ENCODE measurements at regions not wholly inside any gene's neighbourhood (a gene's known extent, or its start where the extent isn't known, plus 50 kb on each side); places are given as distances from the start of the nearest gene placed in this dataset.

- in situ Hi-C loops (cut with MboI; ENCODE audit: low sequenced_read_pairs) (no loop called here), dilution Hi-C loops (cut with HindIII; ENCODE audit: low sequenced_read_pairs, unreplicated experiment) (no loop called here), intact Hi-C loops (cut with micrococcal nuclease) (no loop called here)
- Histone ChIP-seq H3K79me1 (ENCODE audit: low read depth in 1 of 2, low read length in 2 of 2) (no peaks in the 10 kb centered on the region), H3K9ac (ENCODE audit: low read depth, low read length) (no peak overlapping the region), H3K23ac (ENCODE audit: low read depth, low read length) (no peak overlapping the region), H3K27ac (ENCODE audit: insufficient read depth, low read length) (no peak overlapping the region), H2AK5ac (ENCODE audit: low read depth, low read length) (no peak overlapping the region), H2BK15ac (ENCODE audit: low read depth, low read length) (no peak overlapping the region), H2AFZ (replicated peaks; ENCODE audit: low read length, poor library complexity) (no peak overlapping the region), H3K27me3 (ENCODE audit: control insufficient read depth, insufficient read depth, low read length) (no peaks in the 10 kb centered on the region), H3K4me2 (ENCODE audit: low read depth, low read length) (no peak overlapping the region), H3K9me1 (ENCODE audit: insufficient read depth, low read length) (no peaks in the 10 kb centered on the region), H3K18ac (ENCODE audit: low read depth, low read length) (no peak overlapping the region), H4K8ac (ENCODE audit: low read depth in 2 of 2, low read length in 2 of 2) (no peak overlapping the region; a peak in 1 of 4 replicates), H2AK9ac (replicated peaks; ENCODE audit: low read depth, low read length, poor library complexity) (no peak overlapping the region), H3K14ac (replicated peaks; ENCODE audit: low read depth, low read length) (no peak overlapping the region), H3K36me3 (ENCODE audit: control insufficient read depth, insufficient read depth, low read length) (no peaks in the 10 kb centered on the region), H3K4ac (ENCODE audit: low read depth, low read length) (no peak overlapping the region), H4K20me1 (ENCODE audit: insufficient read depth, low read length) (no peaks in the 10 kb centered on the region), H3K4me3 (ENCODE audit: insufficient read depth, low read depth, low read length) (no peak overlapping the region), H3K9me3 (ENCODE audit: control insufficient read depth, insufficient read depth, low read length) (no peaks in the 10 kb centered on the region), H2BK5ac (ENCODE audit: low read depth, low read length, poor library complexity, severe bottlenecking) (no peak overlapping the region), H4K5ac (ENCODE audit: low read depth, low read length) (no peak overlapping the region), H2BK20ac (ENCODE audit: low read depth, low read length) (peak overlapping the region; percentile 58; the same call in 1 of the 2 replicates), H3K56ac (ENCODE audit: extremely low read depth, insufficient read depth, low read length) (no peak overlapping the region), H2BK120ac (ENCODE audit: low read depth, low read length) (no peak overlapping the region), H3K4me1 (ENCODE audit: control insufficient read depth, insufficient read depth, low read length) (peaks cover 1% of the 10 kb centered on the region; the same call in 1 of the 2 replicates), H4K91ac (ENCODE audit: insufficient read depth, low read depth, low read length) (no peak overlapping the region)
- BruUV-seq (replicated peaks): no TSS peak
- ATAC-seq (ENCODE audit: low read depth): no peak
- WGBS, 2 experiments (ENCODE audit: extremely low coverage in 2 of 2, insufficient read length in 1 of 2): no CpG with 5 or more reads among the region's 6 CpGs
- ChIA-PET POLR2A (ENCODE audit: unreplicated experiment) (no interaction called here), CTCF (no interaction called here)
- TF ChIP-seq CHD1 (IDR thresholded peaks at IDR 0.05; ENCODE audit: low read depth, low read length) (no peak), RCOR1 (IDR thresholded peaks at IDR 0.05; ENCODE audit: insufficient replicate concordance, low read length) (no peak), CEBPB (IDR thresholded peaks at IDR 0.05; ENCODE audit: low read depth, low read length) (no peak), MAZ (IDR thresholded peaks at IDR 0.05; ENCODE audit: borderline replicate concordance, low read depth, low read length) (no peak), RFX5 (IDR thresholded peaks at IDR 0.05; ENCODE audit: low read depth, low read length) (no peak), POLR2A (IDR thresholded peaks at IDR 0.05; ENCODE audit: low read depth, low read length) (no peak), FOS (IDR thresholded peaks at IDR 0.05; ENCODE audit: low read depth, low read length) (no peak), RAD21 (IDR thresholded peaks at IDR 0.05; ENCODE audit: low read length) (no peak), SMC3 (IDR thresholded peaks at IDR 0.05; ENCODE audit: low read depth, low read length) (no peak), MAFK (IDR thresholded peaks at IDR 0.05; ENCODE audit: low read depth, low read length) (no peak), CTCF (conservative IDR thresholded peaks at IDR 0.05; ENCODE audit: low read depth, low read length) (no peak), ELK1 (IDR thresholded peaks at IDR 0.05; ENCODE audit: borderline replicate concordance, low read depth, low read length) (no peak), BHLHE40 (IDR thresholded peaks at IDR 0.05; ENCODE audit: low read depth, low read length) (no peak), MXI1 (IDR thresholded peaks at IDR 0.05; ENCODE audit: borderline replicate concordance, low read depth, low read length) (no peak), NFE2L2 (IDR thresholded peaks at IDR 0.05; ENCODE audit: low read depth, low read length) (no peak)
- TF ChIP-seq, protein P1, sequence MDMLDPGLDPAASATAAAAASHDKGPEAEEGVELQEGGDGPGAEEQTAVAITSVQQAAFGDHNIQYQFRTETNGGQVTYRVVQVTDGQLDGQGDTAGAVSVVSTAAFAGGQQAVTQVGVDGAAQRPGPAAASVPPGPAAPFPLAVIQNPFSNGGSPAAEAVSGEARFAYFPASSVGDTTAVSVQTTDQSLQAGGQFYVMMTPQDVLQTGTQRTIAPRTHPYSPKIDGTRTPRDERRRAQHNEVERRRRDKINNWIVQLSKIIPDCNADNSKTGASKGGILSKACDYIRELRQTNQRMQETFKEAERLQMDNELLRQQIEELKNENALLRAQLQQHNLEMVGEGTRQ (IDR thresholded peaks at IDR 0.05; ENCODE audit: low read depth, low read length): no peak
- no peak for DNase-seq
Measured at GRCh38 chr14:71290301-71290700, 383.0 kb downstream of the PCNX1 start.
